IMR-90 (cell line): ENCODE measurements at regions not wholly inside any gene's neighbourhood (a gene's known extent, or its start where the extent isn't known, plus 50 kb on each side); places are given as distances from the start of the nearest gene placed in this dataset.

Source experiments
- ATAC-seq: fragments of 200-7000 bp; cut with Tn5 transposase; 2 replicates; pipeline ENCODE4 v1.9.1; 2020; ENCODE audit warnings: low read depth, mild to moderate bottlenecking, moderate library complexity
- BruUV-seq: library from RNA; stranded (reverse); fragments of 400-500 nt; replicated peaks from 2 replicates; lab custom pipeline; 2021; lab: Mats Ljungman, UMichigan
- CTCF ChIA-PET: fragments of 300-600 bp; formaldehyde crosslinking; extraction: SDS; loops from one replicate; lab custom pipeline; 2021; ENCODE audit warnings: antibody characterized with exemption; lab: Yijun Ruan, JAX
- POLR2A ChIA-PET: fragments of 300-600 bp; sonication (Branson Sonifier 250); formaldehyde crosslinking; loops from one replicate; lab custom pipeline; 2022; ENCODE audit warnings: antibody characterized with exemption; ENCODE audit not compliant: unreplicated experiment; lab: Charles Lee
- DNase-seq: peaks from one replicate; pipeline ENCODE4 v3.0.0; 2013
- H2AFZ ChIP-seq: replicated peaks from 2 replicates; pipeline ENCODE3; 2013; ENCODE audit warnings: low read length, mild to moderate bottlenecking; ENCODE audit not compliant: poor library complexity
- H2AK5ac ChIP-seq: 2 replicates; pipeline ENCODE4 v1.6.1; 2013; ENCODE audit warnings: low read depth, low read length, inconsistent platforms
- H2AK9ac ChIP-seq: replicated peaks from 2 replicates; pipeline ENCODE3; 2013; ENCODE audit warnings: mild to moderate bottlenecking, low read depth, low read length, moderate library complexity; ENCODE audit not compliant: poor library complexity
- H2BK120ac ChIP-seq: 2 replicates; pipeline ENCODE4 v1.6.1; 2013; ENCODE audit warnings: low read depth, low read length, inconsistent platforms
- H2BK15ac ChIP-seq: 3 replicates; pipeline ENCODE4 v1.6.1; 2013; ENCODE audit warnings: low read depth, low read length, inconsistent platforms
- H2BK20ac ChIP-seq: 2 replicates; pipeline ENCODE4 v1.6.1; 2013; ENCODE audit warnings: low read depth, mild to moderate bottlenecking, inconsistent platforms, low read length, moderate library complexity
- H2BK5ac ChIP-seq: 2 replicates; pipeline ENCODE4 v1.6.1; 2013; ENCODE audit warnings: mild to moderate bottlenecking, low read depth, low read length, inconsistent platforms; ENCODE audit not compliant: poor library complexity, severe bottlenecking
- H3K14ac ChIP-seq: replicated peaks from 2 replicates; pipeline ENCODE4 v1.6.1; 2013; ENCODE audit warnings: low read depth, low read length, inconsistent platforms
- H3K18ac ChIP-seq: 2 replicates; pipeline ENCODE4 v1.6.1; 2013; ENCODE audit warnings: low read depth, low read length, control low read depth
- H3K23ac ChIP-seq: 2 replicates; pipeline ENCODE4 v1.6.1; 2013; ENCODE audit warnings: low read depth, low read length, inconsistent platforms
- H3K27ac ChIP-seq: 2 replicates; pipeline ENCODE4 v1.5.1; 2013; ENCODE audit warnings: mild to moderate bottlenecking, control low read depth, low read length; ENCODE audit not compliant: insufficient read depth
- H3K27me3 ChIP-seq: 2 replicates; pipeline ENCODE4 v1.6.1; 2013; ENCODE audit warnings: low read length; ENCODE audit not compliant: control insufficient read depth, insufficient read depth
- H3K36me3 ChIP-seq: 2 replicates; pipeline ENCODE4 v1.6.1; 2013; ENCODE audit warnings: low read length, mixed read lengths; ENCODE audit not compliant: control insufficient read depth, insufficient read depth
- H3K4ac ChIP-seq: 2 replicates; pipeline ENCODE4 v1.6.1; 2013; ENCODE audit warnings: low read depth, low read length, inconsistent platforms
- H3K4me1 ChIP-seq: 2 replicates; pipeline ENCODE4 v1.6.1; 2013; ENCODE audit warnings: low read length, mixed read lengths; ENCODE audit not compliant: control insufficient read depth, insufficient read depth
- H3K4me2 ChIP-seq: 2 replicates; pipeline ENCODE4 v1.6.1; 2013; ENCODE audit warnings: low read depth, mild to moderate bottlenecking, control low read depth, low read length, moderate library complexity
- H3K4me3 ChIP-seq: 2 replicates; pipeline ENCODE4 v1.5.1; 2013; ENCODE audit warnings: low read depth, mild to moderate bottlenecking, control low read depth, low read length, moderate library complexity; ENCODE audit not compliant: insufficient read depth
- H3K56ac ChIP-seq: 2 replicates; pipeline ENCODE4 v1.6.1; 2013; ENCODE audit warnings: low read length, inconsistent platforms; ENCODE audit not compliant: insufficient read depth; ENCODE audit errors: extremely low read depth
- H3K79me1 ChIP-seq, 2 experiments: 2 replicates each; pipeline ENCODE4 v1.6.1; 2013; ENCODE audit warnings: low read length in 2 of 2, inconsistent platforms in 1 of 2, low read depth in 1 of 2
- H3K9ac ChIP-seq: 2 replicates; pipeline ENCODE4 v1.6.1; 2013; ENCODE audit warnings: low read depth, low read length, control low read depth
- H3K9me1 ChIP-seq: 2 replicates; pipeline ENCODE4 v1.6.1; 2013; ENCODE audit warnings: low read length, inconsistent platforms; ENCODE audit not compliant: insufficient read depth
- H3K9me3 ChIP-seq: 2 replicates; pipeline ENCODE4 v1.6.1; 2013; ENCODE audit warnings: low read length; ENCODE audit not compliant: control insufficient read depth, insufficient read depth
- H4K20me1 ChIP-seq: 2 replicates; pipeline ENCODE4 v1.6.1; 2013; ENCODE audit warnings: low read length, inconsistent platforms; ENCODE audit not compliant: insufficient read depth
- H4K5ac ChIP-seq: 2 replicates; pipeline ENCODE4 v1.6.1; 2013; ENCODE audit warnings: mild to moderate bottlenecking, low read depth, low read length, control low read depth
- H4K8ac ChIP-seq, 2 experiments: 2 replicates each; pipeline ENCODE4 v1.6.1; 2013; ENCODE audit warnings: low read depth in 2 of 2, low read length in 2 of 2, control low read depth in 1 of 2, inconsistent platforms in 1 of 2
- H4K91ac ChIP-seq: 2 replicates; pipeline ENCODE4 v1.6.1; 2013; ENCODE audit warnings: low read depth, low read length, inconsistent platforms; ENCODE audit not compliant: insufficient read depth
- BHLHE40 ChIP-seq: fragments of 150-350 bp; IDR thresholded peaks from 2 replicates; pipeline ENCODE4 v1.6.1; 2016; ENCODE audit warnings: mild to moderate bottlenecking, low read depth, low read length
- CEBPB ChIP-seq: IDR thresholded peaks from 2 replicates; pipeline ENCODE4 v1.6.1; 2012; ENCODE audit warnings: low read depth, low read length, improper control_type of control experiment
- CTCF ChIP-seq: conservative IDR thresholded peaks from 2 replicates; pipeline ENCODE4 v1.5.1; 2012; ENCODE audit warnings: mild to moderate bottlenecking, low read depth, low read length, improper control_type of control experiment
- FOS ChIP-seq: fragments of 150-350 bp; IDR thresholded peaks from 2 replicates; pipeline ENCODE4 v1.6.1; 2016; ENCODE audit warnings: low read depth, low read length
- MAFK ChIP-seq: IDR thresholded peaks from 2 replicates; pipeline ENCODE4 v1.6.1; 2012; ENCODE audit warnings: low read depth, low read length, improper control_type of control experiment
- MAZ ChIP-seq: IDR thresholded peaks from 2 replicates; pipeline ENCODE4 v1.6.1; 2012; ENCODE audit warnings: low read depth, mild to moderate bottlenecking, low read length, improper control_type of control experiment, moderate library complexity, borderline replicate concordance
- NFE2L2 ChIP-seq: fragments of 150-350 bp; IDR thresholded peaks from 2 replicates; pipeline ENCODE4 v1.6.1; 2016; ENCODE audit warnings: low read depth, mild to moderate bottlenecking, low read length
- POLR2A ChIP-seq: IDR thresholded peaks from 2 replicates; pipeline ENCODE4 v1.6.1; 2012; ENCODE audit warnings: mild to moderate bottlenecking, low read depth, low read length
- RAD21 ChIP-seq: IDR thresholded peaks from 2 replicates; pipeline ENCODE4 v1.6.1; 2012; ENCODE audit warnings: low read length, improper control_type of control experiment
- RCOR1 ChIP-seq: IDR thresholded peaks from 2 replicates; pipeline ENCODE4 v1.6.1; 2012; ENCODE audit warnings: mild to moderate bottlenecking, low read length, improper control_type of control experiment; ENCODE audit not compliant: insufficient replicate concordance
- SMC3 ChIP-seq: fragments of 150-350 bp; IDR thresholded peaks from 2 replicates; pipeline ENCODE4 v1.6.1; 2016; ENCODE audit warnings: low read depth, mild to moderate bottlenecking, antibody characterized with exemption, low read length, moderate library complexity
- WGBS, 2 experiments: methylation state at CpG; one replicate each; pipeline versions ENCODE4 v1.1.5 to v1.1.7; 2013; ENCODE audit warnings: missing lambda C conversion rate in 2 of 2; ENCODE audit not compliant: insufficient read length in 1 of 2; ENCODE audit errors: extremely low coverage in 2 of 2; 5-methylcytosine and 5-hydroxymethylcytosine counted together
- dilution Hi-C: fragments of 300-500 bp; cut with HindIII; formaldehyde crosslinking; loops from one replicate; pipeline ENCODE4 v1.14.3; 2018; ENCODE audit warnings: low sequenced_read_pairs; ENCODE audit not compliant: unreplicated experiment
- in situ Hi-C: fragments of 300-500 bp; cut with MboI; formaldehyde crosslinking; loops from 3 replicates; pipeline ENCODE4 v1.14.3; 2019; ENCODE audit warnings: low sequenced_read_pairs, inconsistent platforms, mixed read lengths
- intact Hi-C: fragments of 100-400 bp; cut with micrococcal nuclease; formaldehyde crosslinking; loops from 2 replicates; pipeline ENCODE4 v1.10.0; 2022

GRCh38 chr14:59028476-59029202 lies 159.8 kb upstream of the DAAM1 start:
- no peak overlapping the region for H2AK5ac ChIP-seq
- no peak overlapping the region for H3K23ac ChIP-seq
- no peaks in the 10 kb centered on the region for H3K36me3 ChIP-seq
- no peak overlapping the region for H3K4ac ChIP-seq
- no peak overlapping the region for H4K91ac ChIP-seq
- CTCF ChIA-PET, result interaction anchor here (0.6 to 1.7 kb wide), 8 partner anchors 9 to 415 kb away, joined by 3 to 6 read pairs (median 3); no protein-coding TSS in a partner anchor
- no peaks in the 10 kb centered on the region for H4K20me1 ChIP-seq
- no CpG with 5 or more reads among the region's 5 CpGs for WGBS, 2 experiments
- ATAC-seq (peak; percentile 99), DNase-seq (peak; percentile 97)
- TF ChIP-seq POLR2A (no peak), RAD21 (peak; percentile 89), SMC3 (peak; percentile 94), CTCF (peak; percentile 95), CEBPB (peak; percentile 64; the same call in 1 of the 2 replicates), MAZ (peak; percentile 42; the same call in 1 of the 2 replicates), MAFK (peak; percentile 12; the same call in 1 of the 2 replicates), FOS (peak; percentile 87), BHLHE40 (peak; percentile 30; the same call in 1 of the 2 replicates), NFE2L2 (no peak), RCOR1 (peak; percentile 17)
- no peak overlapping the region for H4K5ac ChIP-seq
- no peak overlapping the region; the same call in 2 of the 3 replicates for H2BK15ac ChIP-seq
- BruUV-seq, result no TSS peak
- peak overlapping the region; percentile 9 for H2AFZ ChIP-seq
- no peaks in the 10 kb centered on the region for H3K4me1 ChIP-seq
- intact Hi-C loops (loop anchor here (1.0 to 2.0 kb wide), 5 partner anchors 26 to 528 kb away; no protein-coding TSS in a partner anchor), in situ Hi-C loops (loop anchor here (10.0 kb wide), 1 partner anchor 384 kb away; no protein-coding TSS in a partner anchor), dilution Hi-C loops (no loop called here)
- H3K4me2 ChIP-seq, result peak overlapping the region; percentile 6; the same call in 1 of the 2 replicates
- no peaks in the 10 kb centered on the region; the same call in 1 of the 2 replicates for H3K9me1 ChIP-seq
- H2AK9ac ChIP-seq, result no peak overlapping the region
- H2BK120ac ChIP-seq, result 0 out of 2 replicates have a peak overlapping the region, but pooled peaks have one; percentile 1
- no peak overlapping the region for H3K27ac ChIP-seq
- H3K4me3 ChIP-seq, result no peak overlapping the region
- H3K79me1 ChIP-seq, result no peaks in the 10 kb centered on the region
- no peaks in the 10 kb centered on the region for H3K27me3 ChIP-seq
- no peak overlapping the region for H2BK5ac ChIP-seq
- H2BK20ac ChIP-seq, result no peak overlapping the region
- H3K14ac ChIP-seq, result no peak overlapping the region
- POLR2A ChIA-PET, result no interaction called here
- no peaks in the 10 kb centered on the region for H3K9me3 ChIP-seq
- no peak overlapping the region for H3K56ac ChIP-seq
- H3K18ac ChIP-seq, result no peak overlapping the region
- H4K8ac ChIP-seq, result no peak overlapping the region
- no peak overlapping the region for H3K9ac ChIP-seq
